Neural cell (in vitro differentiated cells): ENCODE measurements at regions not wholly inside any gene's neighbourhood (a gene's known extent, or its start where the extent isn't known, plus 50 kb on each side); places are given as distances from the start of the nearest gene placed in this dataset.

Source experiments
- EP300 ChIP-seq: fragments of 450-650 bp; conservative IDR thresholded peaks from 2 replicates; pipeline ENCODE4 v1.6.1; 2014; ENCODE audit warnings: antibody characterized with exemption, mild to moderate bottlenecking, moderate library complexity; ENCODE audit not compliant: poor library complexity, severe bottlenecking
- EZH2 ChIP-seq: fragments of 200-600, 300-800 bp; shearing (Covaris generic), sonication (generic); IDR thresholded peaks from 2 replicates; pipeline ENCODE4 v1.6.1; 2014; ENCODE audit warnings: antibody characterized with exemption, low read length, borderline replicate concordance, mild to moderate bottlenecking; ENCODE audit not compliant: insufficient read depth, poor library complexity, severe bottlenecking
- POLR2AphosphoS5 ChIP-seq: IDR thresholded peaks from 2 replicates; pipeline ENCODE4 v1.6.1; 2012
- TF ChIP-seq, protein P1 (sequence below): fragments of 450-650 bp; IDR thresholded peaks from 2 replicates; pipeline ENCODE4 v1.5.1; 2014; ENCODE audit warnings: antibody characterized with exemption, mild to moderate bottlenecking, moderate library complexity; ENCODE audit not compliant: poor library complexity, severe bottlenecking

- no peak for TF ChIP-seq EZH2
- TF ChIP-seq, protein P1, sequence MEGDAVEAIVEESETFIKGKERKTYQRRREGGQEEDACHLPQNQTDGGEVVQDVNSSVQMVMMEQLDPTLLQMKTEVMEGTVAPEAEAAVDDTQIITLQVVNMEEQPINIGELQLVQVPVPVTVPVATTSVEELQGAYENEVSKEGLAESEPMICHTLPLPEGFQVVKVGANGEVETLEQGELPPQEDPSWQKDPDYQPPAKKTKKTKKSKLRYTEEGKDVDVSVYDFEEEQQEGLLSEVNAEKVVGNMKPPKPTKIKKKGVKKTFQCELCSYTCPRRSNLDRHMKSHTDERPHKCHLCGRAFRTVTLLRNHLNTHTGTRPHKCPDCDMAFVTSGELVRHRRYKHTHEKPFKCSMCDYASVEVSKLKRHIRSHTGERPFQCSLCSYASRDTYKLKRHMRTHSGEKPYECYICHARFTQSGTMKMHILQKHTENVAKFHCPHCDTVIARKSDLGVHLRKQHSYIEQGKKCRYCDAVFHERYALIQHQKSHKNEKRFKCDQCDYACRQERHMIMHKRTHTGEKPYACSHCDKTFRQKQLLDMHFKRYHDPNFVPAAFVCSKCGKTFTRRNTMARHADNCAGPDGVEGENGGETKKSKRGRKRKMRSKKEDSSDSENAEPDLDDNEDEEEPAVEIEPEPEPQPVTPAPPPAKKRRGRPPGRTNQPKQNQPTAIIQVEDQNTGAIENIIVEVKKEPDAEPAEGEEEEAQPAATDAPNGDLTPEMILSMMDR: no peak
- no peak for TF ChIP-seq EP300
- TF ChIP-seq POLR2AphosphoS5: no peak
Observed at GRCh38 chr1:34657266-34657665, 97.6 kb upstream of the GJB5 start.
